GM12878 (cell line): ENCODE measurements at regions not wholly inside any gene's neighbourhood (a gene's known extent, or its start where the extent isn't known, plus 50 kb on each side); places are given as distances from the start of the nearest gene placed in this dataset.

ENCODE experiments used
- ATAC-seq: fragments of 200-7000 bp; cut with Tn5 transposase; 3 replicates; pipeline ENCODE4 v1.9.1; 2020; ENCODE audit warnings: mild to moderate bottlenecking, moderate library complexity
- BruUV-seq: library from RNA; stranded (reverse); fragments of 400-500 nt; replicated peaks from 2 replicates; lab custom pipeline; 2021; lab: Mats Ljungman, UMichigan
- CTCF ChIA-PET: fragments of 300-600 bp; sonication (Branson Sonifier 250); formaldehyde crosslinking; extraction: SDS; loops from one replicate; lab custom pipeline; 2021; ENCODE audit warnings: inconsistent platforms; lab: Yijun Ruan, JAX
- POLR2A ChIA-PET: fragments of 350-600 bp; formaldehyde crosslinking; extraction: SDS; loops from one replicate; lab custom pipeline; 2021; ENCODE audit warnings: inconsistent platforms; lab: Charles Lee
- RAD21 ChIA-PET: fragments of 300-600 bp; sonication (Branson Sonifier 250); formaldehyde crosslinking; loops from one replicate; lab custom pipeline; 2023; ENCODE audit warnings: antibody characterized with exemption; ENCODE audit not compliant: unreplicated experiment; lab: Charles Lee
- SMC1A ChIA-PET: fragments of 300-600 bp; sonication (Branson Sonifier 250); formaldehyde crosslinking; loops from one replicate; lab custom pipeline; 2023; ENCODE audit not compliant: unreplicated experiment, uncharacterized antibody; lab: Charles Lee
- DNase-seq: peaks from one replicate; pipeline ENCODE4 v3.0.0-alpha.2; 2011; ENCODE audit warnings: low read depth, low spot score
- FAIRE-seq: peaks from 3 replicates; lab custom pipeline; 2011; peaks lifted over from hg19 to GRCh38; lab: Jason Lieb, UNC
- H2AFZ ChIP-seq: 2 replicates; pipeline ENCODE4 v1.6.0; 2011; ENCODE audit warnings: low read depth, low read length, control low read depth; ENCODE audit not compliant: control insufficient read depth
- H3K27ac ChIP-seq: 2 replicates; pipeline ENCODE4 v1.5.1; 2011; ENCODE audit warnings: control low read depth; ENCODE audit not compliant: control insufficient read depth, insufficient read depth
- H3K27me3 ChIP-seq, 2 experiments: replicated peaks in 1 of 2; 2 replicates each; pipeline versions ENCODE4 v1.6.0 to v1.6.1; 2011; ENCODE audit warnings: low read length in 1 of 2; ENCODE audit not compliant: control insufficient read depth in 2 of 2, insufficient read depth in 2 of 2
- H3K36me3 ChIP-seq, 2 experiments: 2 replicates each; pipeline ENCODE4 v1.5.1; 2011; ENCODE audit warnings: low read length in 1 of 2; ENCODE audit not compliant: control insufficient read depth in 2 of 2, insufficient read depth in 2 of 2
- H3K4me1 ChIP-seq: 2 replicates; pipeline ENCODE4 v1.6.1; 2011; ENCODE audit warnings: mild to moderate bottlenecking, low read length, moderate library complexity, mixed read lengths; ENCODE audit not compliant: control insufficient read depth, insufficient read depth
- H3K4me2 ChIP-seq: 2 replicates; pipeline ENCODE4 v1.6.0; 2011; ENCODE audit warnings: control low read depth; ENCODE audit not compliant: control insufficient read depth, insufficient read depth
- H3K4me3 ChIP-seq: fragments of 200-600 bp; sonication (generic); 2 replicates; pipeline ENCODE4 v1.5.1; 2016
- H3K79me2 ChIP-seq: 2 replicates; pipeline ENCODE4 v1.6.0; 2011; ENCODE audit warnings: low read length; ENCODE audit not compliant: control insufficient read depth, insufficient read depth
- H3K9ac ChIP-seq: 2 replicates; pipeline ENCODE4 v1.8.0; 2011; ENCODE audit warnings: low read length, control low read depth, mixed read lengths; ENCODE audit not compliant: control insufficient read depth, insufficient read depth
- H3K9me3 ChIP-seq: replicated peaks from 3 replicates; pipeline ENCODE4 v1.5.1; 2011; ENCODE audit warnings: mild to moderate bottlenecking, low read length; ENCODE audit not compliant: control insufficient read depth, insufficient read depth
- H4K20me1 ChIP-seq: 2 replicates; pipeline ENCODE4 v1.6.0; 2011; ENCODE audit not compliant: control insufficient read depth, insufficient read depth
- CBFB ChIP-seq: IDR thresholded peaks from 2 replicates; pipeline ENCODE4 v1.6.1; 2016; ENCODE audit warnings: antibody characterized with exemption, low read depth
- CREB1 ChIP-seq: IDR thresholded peaks from 2 replicates; pipeline ENCODE4 v1.6.1; 2012; ENCODE audit warnings: low read depth, mild to moderate bottlenecking, inconsistent platforms
- CREM ChIP-seq: IDR thresholded peaks from 2 replicates; pipeline ENCODE4 v1.6.1; 2014; ENCODE audit warnings: antibody characterized with exemption, low read depth
- FOXK2 ChIP-seq: fragments of 450-650 bp; IDR thresholded peaks from 2 replicates; pipeline ENCODE4 v1.6.1; 2017; ENCODE audit warnings: mild to moderate bottlenecking, moderate library complexity
- GATAD2B ChIP-seq: fragments of 450-650 bp; conservative IDR thresholded peaks from 2 replicates; pipeline ENCODE4 v1.6.1; 2017; ENCODE audit warnings: low read depth, mild to moderate bottlenecking, moderate library complexity
- IKZF1 ChIP-seq: fragments of 450-650 bp; conservative IDR thresholded peaks from 2 replicates; pipeline ENCODE4 v1.6.1; 2017; ENCODE audit warnings: antibody characterized with exemption, mild to moderate bottlenecking
- MEF2A ChIP-seq: IDR thresholded peaks from 2 replicates; pipeline ENCODE4 v1.6.1; 2011; ENCODE audit warnings: low read depth, mild to moderate bottlenecking, low read length, moderate library complexity; ENCODE audit not compliant: insufficient read depth
- NFIC ChIP-seq: IDR thresholded peaks from 2 replicates; pipeline ENCODE4 v1.6.1; 2012; ENCODE audit warnings: low read depth, mild to moderate bottlenecking, inconsistent platforms, low read length, moderate library complexity
- POU2F2 ChIP-seq: IDR thresholded peaks from 3 replicates; pipeline ENCODE4 v1.6.1; 2011; ENCODE audit warnings: low read depth, mild to moderate bottlenecking, low read length, borderline replicate concordance
- RAD21 ChIP-seq: IDR thresholded peaks from 2 replicates; pipeline ENCODE4 v1.6.1; 2011; ENCODE audit warnings: mild to moderate bottlenecking, low read depth, low read length, moderate library complexity; ENCODE audit not compliant: insufficient read depth
- SREBF1 ChIP-seq: IDR thresholded peaks from 2 replicates; pipeline ENCODE4 v1.6.1; 2012; ENCODE audit warnings: mild to moderate bottlenecking, low read length
- TAF1 ChIP-seq: IDR thresholded peaks from 2 replicates; pipeline ENCODE4 v1.6.1; 2011; ENCODE audit warnings: mild to moderate bottlenecking, low read depth, low read length, borderline replicate concordance
- TCF7 ChIP-seq: IDR thresholded peaks from 2 replicates; pipeline ENCODE4 v1.6.1; 2014; ENCODE audit warnings: antibody characterized with exemption, borderline replicate concordance
- WGBS: methylation state at CpG from one replicate; pipeline ENCODE4 v1.1.6; 2016; ENCODE audit warnings: low lambda C conversion rate; ENCODE audit not compliant: insufficient replicate concordance, insufficient coverage; ENCODE audit errors: missing lambda C conversion rate; 5-methylcytosine and 5-hydroxymethylcytosine counted together
- in situ Hi-C: fragments of 300-500 bp; cut with MboI; formaldehyde crosslinking; loops from 9 replicates; pipeline ENCODE4 v1.14.3; 2018; ENCODE audit warnings: mixed read lengths
- intact Hi-C: fragments of 100-400 bp; cut with micrococcal nuclease; formaldehyde crosslinking; loops from one replicate; pipeline ENCODE4 v1.14.2; 2022; ENCODE audit not compliant: unreplicated experiment
- TF ChIP-seq, protein P1 (sequence below): fragments of 150-350 bp; IDR thresholded peaks from 2 replicates; pipeline ENCODE4 v1.6.1; 2016; ENCODE audit warnings: low read depth, low read length
- TF ChIP-seq, protein P2 (sequence below): fragments of 450-650 bp; IDR thresholded peaks from 2 replicates; pipeline ENCODE4 v1.6.1; 2017; ENCODE audit warnings: mild to moderate bottlenecking, low read depth, inconsistent platforms; ENCODE audit not compliant: poor library complexity, severe bottlenecking
- TF ChIP-seq, protein P3 (sequence below): IDR thresholded peaks from 2 replicates; pipeline ENCODE4 v1.6.1; 2012; ENCODE audit warnings: low read depth, low read length, improper control_type of control experiment

DNA sequence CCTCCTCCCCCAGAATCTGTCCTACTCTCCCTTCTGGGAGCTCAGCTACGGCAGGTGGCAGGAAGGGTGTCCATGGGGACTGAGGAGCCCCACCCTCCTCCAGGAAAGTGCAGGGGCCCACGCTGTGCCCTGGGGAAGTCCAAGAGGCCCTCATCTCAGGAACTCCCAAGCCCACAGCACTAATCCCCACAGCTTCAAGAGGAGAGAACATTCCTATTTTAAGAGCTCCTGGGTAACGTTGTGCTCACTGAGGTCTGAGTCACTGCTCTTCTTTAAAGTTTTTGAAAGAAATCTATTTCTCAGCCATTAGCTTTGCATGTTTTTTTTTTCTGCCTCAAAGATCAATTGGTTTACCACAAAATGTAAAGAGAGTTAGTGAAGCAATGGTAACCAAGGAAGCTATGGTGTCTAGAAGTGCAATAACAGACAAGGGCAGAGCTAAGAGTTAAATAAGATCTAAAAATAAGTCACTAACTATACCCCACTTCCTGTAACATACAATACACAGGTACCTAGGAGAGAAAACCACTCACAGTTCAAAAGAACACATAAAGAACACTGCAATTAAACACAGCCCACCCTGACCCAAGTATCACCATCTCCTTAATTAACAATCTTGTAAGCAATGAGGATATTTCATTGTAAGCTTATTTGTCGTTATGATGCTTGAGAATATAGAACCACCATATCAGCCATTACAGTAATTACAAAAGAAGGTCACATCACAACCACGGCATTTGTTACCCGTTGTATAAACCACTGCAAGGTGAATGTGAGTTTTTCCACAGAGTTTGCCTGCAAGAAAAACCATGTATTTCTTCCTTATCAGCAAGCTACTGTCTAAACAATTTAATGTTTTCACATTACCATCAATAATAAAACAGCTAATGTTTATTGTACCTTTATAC lies 382.3 kb upstream of the SLC30A5 start:
- peak overlapping the region; percentile 23; the same call in 1 of the 2 replicates for H3K9ac ChIP-seq
- DNase-seq: peak; percentile 72
- H3K36me3 ChIP-seq: no peaks in the 10 kb centered on the region
- in situ Hi-C loops: no loop called here
- H3K9me3 ChIP-seq: no peaks in the 10 kb centered on the region; the same call in 1 of the 3 replicates
- ChIA-PET SMC1A (interaction anchor here (0.7 to 2.7 kb wide), 28 partner anchors 10 to 431 kb away, joined by 3 to 17 read pairs (median 4); no protein-coding TSS in a partner anchor), RAD21 (interaction anchor here (0.7 to 2.2 kb wide), 19 partner anchors 11 to 495 kb away, joined by 3 to 8 read pairs (median 3); no protein-coding TSS in a partner anchor), POLR2A (interaction anchor here (0.9 to 2.1 kb wide), 4 partner anchors 10 to 65 kb away, joined by 3 to 4 read pairs (median 3); no protein-coding TSS in a partner anchor), CTCF (interaction anchor here (0.9 to 1.7 kb wide), 5 partner anchors 50 to 425 kb away, joined by 3 to 7 read pairs (median 5); no protein-coding TSS in a partner anchor)
- no peaks in the 10 kb centered on the region for H3K79me2 ChIP-seq
- H4K20me1 ChIP-seq: no peaks in the 10 kb centered on the region
- ATAC-seq: peak; percentile 93
- no TSS peak for BruUV-seq
- H3K27ac ChIP-seq: peak overlapping the region; percentile 61
- H3K4me3 ChIP-seq: peak overlapping the region; percentile 14; the same call in 1 of the 2 replicates
- intact Hi-C loops: loop anchor here (1.0 to 5.0 kb wide), 3 partner anchors 29 to 144 kb away; no protein-coding TSS in a partner anchor
- H3K4me2 ChIP-seq: peak overlapping the region; percentile 75
- H3K27me3 ChIP-seq: no peaks in the 10 kb centered on the region
- H3K4me1 ChIP-seq: peaks cover 21% of the 10 kb centered on the region
- H2AFZ ChIP-seq: peak overlapping the region; percentile 49
- peak; percentile 89 for FAIRE-seq
- 0% methylated on average over 6 of the region's 6 CpGs for WGBS
- TF ChIP-seq, protein P1, sequence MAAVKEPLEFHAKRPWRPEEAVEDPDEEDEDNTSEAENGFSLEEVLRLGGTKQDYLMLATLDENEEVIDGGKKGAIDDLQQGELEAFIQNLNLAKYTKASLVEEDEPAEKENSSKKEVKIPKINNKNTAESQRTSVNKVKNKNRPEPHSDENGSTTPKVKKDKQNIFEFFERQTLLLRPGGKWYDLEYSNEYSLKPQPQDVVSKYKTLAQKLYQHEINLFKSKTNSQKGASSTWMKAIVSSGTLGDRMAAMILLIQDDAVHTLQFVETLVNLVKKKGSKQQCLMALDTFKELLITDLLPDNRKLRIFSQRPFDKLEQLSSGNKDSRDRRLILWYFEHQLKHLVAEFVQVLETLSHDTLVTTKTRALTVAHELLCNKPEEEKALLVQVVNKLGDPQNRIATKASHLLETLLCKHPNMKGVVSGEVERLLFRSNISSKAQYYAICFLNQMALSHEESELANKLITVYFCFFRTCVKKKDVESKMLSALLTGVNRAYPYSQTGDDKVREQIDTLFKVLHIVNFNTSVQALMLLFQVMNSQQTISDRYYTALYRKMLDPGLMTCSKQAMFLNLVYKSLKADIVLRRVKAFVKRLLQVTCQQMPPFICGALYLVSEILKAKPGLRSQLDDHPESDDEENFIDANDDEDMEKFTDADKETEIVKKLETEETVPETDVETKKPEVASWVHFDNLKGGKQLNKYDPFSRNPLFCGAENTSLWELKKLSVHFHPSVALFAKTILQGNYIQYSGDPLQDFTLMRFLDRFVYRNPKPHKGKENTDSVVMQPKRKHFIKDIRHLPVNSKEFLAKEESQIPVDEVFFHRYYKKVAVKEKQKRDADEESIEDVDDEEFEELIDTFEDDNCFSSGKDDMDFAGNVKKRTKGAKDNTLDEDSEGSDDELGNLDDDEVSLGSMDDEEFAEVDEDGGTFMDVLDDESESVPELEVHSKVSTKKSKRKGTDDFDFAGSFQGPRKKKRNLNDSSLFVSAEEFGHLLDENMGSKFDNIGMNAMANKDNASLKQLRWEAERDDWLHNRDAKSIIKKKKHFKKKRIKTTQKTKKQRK: no peak
- TF ChIP-seq MEF2A: peak; percentile 94
- TF ChIP-seq, protein P2, sequence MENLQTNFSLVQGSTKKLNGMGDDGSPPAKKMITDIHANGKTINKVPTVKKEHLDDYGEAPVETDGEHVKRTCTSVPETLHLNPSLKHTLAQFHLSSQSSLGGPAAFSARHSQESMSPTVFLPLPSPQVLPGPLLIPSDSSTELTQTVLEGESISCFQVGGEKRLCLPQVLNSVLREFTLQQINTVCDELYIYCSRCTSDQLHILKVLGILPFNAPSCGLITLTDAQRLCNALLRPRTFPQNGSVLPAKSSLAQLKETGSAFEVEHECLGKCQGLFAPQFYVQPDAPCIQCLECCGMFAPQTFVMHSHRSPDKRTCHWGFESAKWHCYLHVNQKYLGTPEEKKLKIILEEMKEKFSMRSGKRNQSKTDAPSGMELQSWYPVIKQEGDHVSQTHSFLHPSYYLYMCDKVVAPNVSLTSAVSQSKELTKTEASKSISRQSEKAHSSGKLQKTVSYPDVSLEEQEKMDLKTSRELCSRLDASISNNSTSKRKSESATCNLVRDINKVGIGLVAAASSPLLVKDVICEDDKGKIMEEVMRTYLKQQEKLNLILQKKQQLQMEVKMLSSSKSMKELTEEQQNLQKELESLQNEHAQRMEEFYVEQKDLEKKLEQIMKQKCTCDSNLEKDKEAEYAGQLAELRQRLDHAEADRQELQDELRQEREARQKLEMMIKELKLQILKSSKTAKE: peak; percentile 31
- TF ChIP-seq RAD21: 0 out of 2 replicates have a peak, but pooled peaks have one; percentile 27
- 0 out of 2 replicates have a peak, but pooled peaks have one; percentile 20 for TF ChIP-seq TAF1
- peak; percentile 63; the same call in 1 of the 3 replicates for TF ChIP-seq POU2F2
- peak; percentile 33; the same call in 1 of the 2 replicates for TF ChIP-seq CREM
- peak; percentile 91 for TF ChIP-seq NFIC
- TF ChIP-seq CBFB: peak; percentile 75
- TF ChIP-seq CREB1: no peak
- no peak for TF ChIP-seq SREBF1
- no peak for TF ChIP-seq FOXK2
- TF ChIP-seq, protein P3, sequence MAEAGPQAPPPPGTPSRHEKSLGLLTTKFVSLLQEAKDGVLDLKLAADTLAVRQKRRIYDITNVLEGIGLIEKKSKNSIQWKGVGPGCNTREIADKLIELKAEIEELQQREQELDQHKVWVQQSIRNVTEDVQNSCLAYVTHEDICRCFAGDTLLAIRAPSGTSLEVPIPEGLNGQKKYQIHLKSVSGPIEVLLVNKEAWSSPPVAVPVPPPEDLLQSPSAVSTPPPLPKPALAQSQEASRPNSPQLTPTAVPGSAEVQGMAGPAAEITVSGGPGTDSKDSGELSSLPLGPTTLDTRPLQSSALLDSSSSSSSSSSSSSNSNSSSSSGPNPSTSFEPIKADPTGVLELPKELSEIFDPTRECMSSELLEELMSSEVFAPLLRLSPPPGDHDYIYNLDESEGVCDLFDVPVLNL: no peak
- 0 out of 2 replicates have a peak, but pooled peaks have one; percentile 32 for TF ChIP-seq TCF7
- peak; percentile 29; the same call in 1 of the 2 replicates for TF ChIP-seq GATAD2B
- peak; percentile 66 for TF ChIP-seq IKZF1
